ENCODE measurements at regions not wholly inside any gene's neighbourhood (a gene's known extent, or its start where the extent isn't known, plus 50 kb on each side); places are given as distances from the start of the nearest gene placed in this dataset.
"Not testable (repeated sequence)": the region's sequence is repeated elsewhere in the genome, so short reads cannot be mapped to it uniquely, and the experiment has no call there.

GRCh38 chr5:104611135-104611767 lies 1048.7 kb upstream of the NUDT12 start:
- DNase-seq (ENCODE audit: extremely low read depth in 1 of 11, low read depth in 9 of 11, low spot score in 4 of 11) = no peak

- DNase-seq (ENCODE audit: extremely low read depth in 1 of 11, low read depth in 9 of 11, low spot score in 4 of 11) = no peak
These were observed 1043.8 kb upstream of the NUDT12 start for GRCh38 chr5:104606258-104606829.

GRCh38 chr5:104599726-104600125 lies 1037.1 kb upstream of the NUDT12 start:
- no peak for DNase-seq (ENCODE audit: extremely low read depth in 1 of 11, low read depth in 9 of 11, low spot score in 4 of 11)

GRCh38 chr5:104598285-104598684 lies 1035.7 kb upstream of the NUDT12 start:
- no peak for DNase-seq (ENCODE audit: extremely low read depth in 1 of 11, low read depth in 9 of 11, low spot score in 4 of 11)

GRCh38 chr5:104594850-104595249 lies 1032.3 kb upstream of the NUDT12 start:
- DNase-seq (ENCODE audit: extremely low read depth in 1 of 11, low read depth in 9 of 11, low spot score in 4 of 11) = no peak

GRCh38 chr5:104576677-104577076 lies 1014.1 kb upstream of the NUDT12 start:
- no peak for DNase-seq (ENCODE audit: extremely low read depth in 1 of 11, low read depth in 9 of 11, low spot score in 4 of 11)

- DNase-seq (ENCODE audit: extremely low read depth in 1 of 11, low read depth in 9 of 11, low spot score in 4 of 11) = no peak
These were observed 1011.5 kb upstream of the NUDT12 start for GRCh38 chr5:104573949-104574709.

- peak in 1 of 11 donors; percentile 0 for DNase-seq (ENCODE audit: extremely low read depth in 1 of 11, low read depth in 9 of 11, low spot score in 4 of 11)
These were observed 1007.0 kb upstream of the NUDT12 start for GRCh38 chr5:104569621-104570020.

- no peak for DNase-seq (ENCODE audit: extremely low read depth in 1 of 11, low read depth in 9 of 11, low spot score in 4 of 11)
These were observed 1001.9 kb upstream of the NUDT12 start for GRCh38 chr5:104564530-104564929.

- no peak for DNase-seq (ENCODE audit: extremely low read depth in 1 of 11, low read depth in 9 of 11, low spot score in 4 of 11)
These were observed 994.4 kb upstream of the NUDT12 start for GRCh38 chr5:104556957-104557356.

- DNase-seq (ENCODE audit: extremely low read depth in 1 of 11, low read depth in 9 of 11, low spot score in 4 of 11) = no peak
These were observed 989.0 kb upstream of the NUDT12 start for GRCh38 chr5:104551628-104552027.

- not testable (repeated sequence) for DNase-seq (ENCODE audit: extremely low read depth in 1 of 11, low read depth in 9 of 11, low spot score in 4 of 11)
These were observed 984.3 kb upstream of the NUDT12 start for GRCh38 chr5:104546871-104547270.

GRCh38 chr5:104541141-104541785 lies 978.7 kb upstream of the NUDT12 start:
- no peak for DNase-seq (ENCODE audit: extremely low read depth in 1 of 11, low read depth in 9 of 11, low spot score in 4 of 11)

- DNase-seq (ENCODE audit: extremely low read depth in 1 of 11, low read depth in 9 of 11, low spot score in 4 of 11) = peak in 6 of 11 donors; percentile 7 to 23 (median 16)
These were observed 977.9 kb upstream of the NUDT12 start for GRCh38 chr5:104540448-104540847.

- no peak for DNase-seq (ENCODE audit: extremely low read depth in 1 of 11, low read depth in 9 of 11, low spot score in 4 of 11)
These were observed 977.2 kb upstream of the NUDT12 start for GRCh38 chr5:104539618-104540350.

- no peak for DNase-seq (ENCODE audit: extremely low read depth in 1 of 11, low read depth in 9 of 11, low spot score in 4 of 11)
These were observed 976.1 kb upstream of the NUDT12 start for GRCh38 chr5:104538734-104539133.

- no peak for DNase-seq (ENCODE audit: extremely low read depth in 1 of 11, low read depth in 9 of 11, low spot score in 4 of 11)
These were observed 970.9 kb upstream of the NUDT12 start for GRCh38 chr5:104533498-104533897.

GRCh38 chr5:104526866-104527265 lies 964.3 kb upstream of the NUDT12 start:
- no peak for DNase-seq (ENCODE audit: extremely low read depth in 1 of 11, low read depth in 9 of 11, low spot score in 4 of 11)

- no peak for DNase-seq (ENCODE audit: extremely low read depth in 1 of 11, low read depth in 9 of 11, low spot score in 4 of 11)
These were observed 951.1 kb upstream of the NUDT12 start for GRCh38 chr5:104513640-104514072.
